Ammon's horn (tissue), 1 donor: ENCODE measurements at regions not wholly inside any gene's neighbourhood (a gene's known extent, or its start where the extent isn't known, plus 50 kb on each side); places are given as distances from the start of the nearest gene placed in this dataset.

ENCODE experiments used
- DNase-seq: peaks from one replicate; pipeline ENCODE4 v3.0.0-alpha.2; 2016; ENCODE audit warnings: low spot score

- DNase-seq, result no peak
Observed at GRCh38 chr2:15765686-15766302, 174.1 kb downstream of the DDX1 start.

GRCh38 chr2:15766303-15766861 lies 174.0 kb upstream of the MYCN start:
- DNase-seq, result no peak

- DNase-seq, result no peak
Observed at GRCh38 chr2:15766911-15767597, 173.3 kb upstream of the MYCN start.

DNA sequence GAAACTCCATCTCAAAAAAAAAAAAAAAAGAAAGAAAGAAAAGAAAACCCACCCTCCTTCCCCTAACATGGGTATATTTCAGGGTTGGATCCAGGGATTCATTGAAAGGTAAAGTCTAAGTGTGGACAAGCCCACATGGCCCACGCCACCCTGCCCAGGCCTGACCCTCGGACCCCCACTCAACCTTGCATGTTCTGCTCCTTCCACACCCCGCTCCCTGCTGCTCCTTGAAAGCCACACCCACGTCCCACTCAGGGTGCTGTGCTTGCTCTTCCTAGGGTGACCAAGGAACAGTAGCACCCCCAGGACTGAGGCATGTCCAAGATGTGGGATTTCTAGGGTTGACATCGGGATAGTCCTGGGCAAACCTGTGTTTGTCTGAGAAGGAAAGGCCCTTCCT lies 172.7 kb upstream of the MYCN start:
- DNase-seq, result no peak

DNA sequence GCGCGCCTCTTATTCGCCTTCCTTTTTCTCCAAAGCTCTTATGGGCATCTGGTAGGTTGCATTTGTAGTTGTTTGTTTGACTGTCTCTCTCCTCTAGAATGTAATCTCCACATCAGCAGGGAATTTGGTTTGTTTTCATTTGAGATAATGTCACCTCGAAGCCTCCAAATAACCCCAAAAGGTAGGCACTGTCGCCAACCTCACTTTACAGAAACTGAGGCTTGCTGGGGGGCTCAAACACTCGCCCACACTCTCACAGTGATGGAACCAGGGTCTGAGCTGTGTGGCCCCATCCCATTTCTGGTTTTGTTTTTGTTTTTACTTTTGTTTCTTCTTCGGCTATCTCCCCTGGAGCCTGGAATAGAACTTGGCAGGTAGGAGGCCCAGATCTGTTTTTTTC lies 172.2 kb upstream of the MYCN start:
- DNase-seq, result no peak

DNA sequence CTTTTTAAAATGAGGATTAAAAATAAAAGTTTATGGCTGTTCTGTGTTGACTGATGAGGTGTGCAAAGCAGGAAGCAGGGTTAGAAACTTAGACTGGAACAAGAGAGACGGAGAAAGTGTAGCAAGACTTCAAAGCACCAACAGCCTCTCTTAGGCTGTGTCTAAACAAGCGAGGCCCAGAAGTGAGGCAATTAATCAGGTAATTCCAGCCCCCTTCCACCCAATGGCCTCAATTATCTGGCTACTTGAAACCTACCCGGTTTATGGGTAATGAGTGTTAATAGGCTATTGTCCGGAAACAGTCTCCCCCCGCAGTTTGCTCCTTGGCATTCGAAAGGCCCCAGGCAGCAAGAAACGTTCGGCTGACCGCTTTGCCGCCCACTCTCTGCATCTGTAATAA lies 171.7 kb upstream of the MYCN start:
- no peak for DNase-seq

GRCh38 chr2:15769235-15769634 lies 171.1 kb upstream of the MYCN start:
- no peak for DNase-seq

GRCh38 chr2:15769676-15770547 lies 170.4 kb upstream of the MYCN start:
- DNase-seq, result no peak

DNA sequence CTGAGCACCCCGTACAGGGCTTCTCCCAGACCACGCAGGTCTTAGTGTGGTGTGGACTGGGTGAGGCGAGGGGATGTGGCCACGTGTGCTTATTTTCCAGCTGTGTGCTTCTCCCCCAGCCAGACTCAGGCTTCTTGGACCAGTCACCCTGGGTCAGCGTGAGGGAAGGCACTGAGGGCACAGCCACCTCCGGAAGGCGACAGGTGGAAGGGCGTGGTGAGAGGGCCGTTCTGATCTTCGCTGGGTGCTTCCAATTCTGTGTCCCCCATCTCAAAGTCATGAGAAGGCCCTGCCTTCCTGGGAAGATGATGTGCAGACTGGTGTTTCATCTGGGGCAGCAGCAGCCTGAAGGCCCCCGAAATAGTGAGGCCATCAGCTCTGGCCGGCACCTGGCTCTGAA lies 169.7 kb upstream of the MYCN start:
- DNase-seq, result no peak

- no peak for DNase-seq
Observed at GRCh38 chr2:15771124-15771523, 169.2 kb upstream of the MYCN start.

DNA sequence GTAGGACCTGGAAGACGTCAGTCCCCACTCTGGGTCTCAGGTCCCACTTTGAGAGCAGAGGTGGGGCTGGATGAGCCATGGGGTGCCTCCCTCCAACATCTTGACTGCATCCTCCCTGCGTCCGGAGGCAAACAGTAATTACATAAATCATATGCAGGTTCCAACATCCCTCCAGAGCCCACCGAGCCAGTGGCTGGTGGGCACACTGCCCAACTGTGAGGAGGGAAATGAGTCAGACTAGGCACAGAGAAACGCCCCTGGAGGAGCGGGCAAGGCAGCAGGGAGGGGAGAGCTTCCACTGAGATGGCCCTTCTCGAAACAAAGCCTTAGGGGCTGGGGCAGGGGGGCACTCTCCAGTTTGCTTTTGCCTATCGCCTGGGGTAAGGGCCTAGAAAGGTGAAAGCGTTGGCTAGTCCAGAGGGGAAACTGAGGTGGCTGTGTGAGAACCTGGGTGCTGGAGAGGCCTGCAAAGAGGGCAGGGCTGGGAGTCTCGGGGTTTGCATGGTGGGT lies 168.2 kb upstream of the MYCN start:
- DNase-seq, result no peak

GRCh38 chr2:15772681-15773080 lies 167.7 kb upstream of the MYCN start:
- no peak for DNase-seq

- DNase-seq, result no peak
Observed at GRCh38 chr2:15773204-15773603, 167.1 kb upstream of the MYCN start.

GRCh38 chr2:15773846-15774245 lies 166.5 kb upstream of the MYCN start:
- DNase-seq, result no peak

DNA sequence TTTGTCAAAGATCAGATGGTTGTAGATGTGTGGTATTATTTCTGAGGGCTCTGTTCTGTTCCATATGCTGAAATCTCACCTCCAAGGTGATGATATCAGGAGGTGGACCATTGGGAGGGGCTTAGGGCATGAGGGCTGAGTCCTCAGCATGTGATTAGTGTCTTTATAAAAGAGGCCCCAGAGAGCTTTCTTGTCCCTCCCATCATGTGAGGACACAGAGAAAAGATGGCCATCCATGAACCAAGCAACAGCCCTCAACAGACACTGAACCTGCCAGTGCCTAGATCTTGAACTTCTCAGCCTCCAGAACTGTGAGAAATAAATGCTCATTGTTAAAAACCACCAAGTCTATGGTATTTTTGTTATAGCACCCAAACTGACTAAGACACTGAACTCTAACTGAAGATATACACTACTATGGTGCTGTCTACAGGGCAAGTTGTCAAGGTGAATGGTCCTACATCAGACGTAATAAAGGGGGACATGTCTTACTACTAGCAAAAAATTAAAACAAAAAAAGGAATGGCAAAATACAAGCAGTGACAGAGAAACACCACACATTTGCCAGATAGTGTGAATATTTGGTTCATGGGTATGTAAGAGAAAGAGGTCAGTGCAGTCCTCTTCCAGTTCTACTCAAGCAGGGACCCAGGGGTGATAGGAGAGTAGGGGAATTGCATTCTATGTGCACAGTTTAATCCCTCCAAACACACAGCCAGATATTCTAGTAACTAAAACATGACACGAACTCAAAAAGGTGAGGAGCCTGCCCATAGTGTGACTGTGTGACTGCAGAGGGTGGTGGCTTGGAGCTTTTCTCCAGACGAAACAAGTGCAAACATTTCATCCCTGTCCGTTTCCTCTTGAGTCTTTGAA lies 164.4 kb upstream of the MYCN start:
- DNase-seq, result no peak

DNA sequence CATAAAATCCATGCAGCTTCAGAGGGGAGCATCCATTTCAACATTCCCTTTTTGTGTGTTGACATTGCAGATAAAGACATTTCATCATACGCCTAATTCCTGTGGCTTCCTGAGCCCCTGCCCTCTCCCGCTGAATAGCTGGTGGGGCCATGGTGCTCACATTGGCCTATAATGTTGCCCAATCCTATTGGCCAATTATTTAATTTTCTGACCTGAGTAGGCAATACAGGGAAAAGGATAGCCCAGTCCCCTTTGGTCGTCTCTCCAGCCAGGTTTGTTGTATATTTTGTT lies 163.8 kb upstream of the MYCN start:
- no peak for DNase-seq

- DNase-seq, result no peak
Observed at GRCh38 chr2:15776992-15777702, 163.2 kb upstream of the MYCN start.

- no peak for DNase-seq
Observed at GRCh38 chr2:15777795-15778371, 162.5 kb upstream of the MYCN start.

- DNase-seq, result no peak
Observed at GRCh38 chr2:15778529-15779219, 161.7 kb upstream of the MYCN start.

DNA sequence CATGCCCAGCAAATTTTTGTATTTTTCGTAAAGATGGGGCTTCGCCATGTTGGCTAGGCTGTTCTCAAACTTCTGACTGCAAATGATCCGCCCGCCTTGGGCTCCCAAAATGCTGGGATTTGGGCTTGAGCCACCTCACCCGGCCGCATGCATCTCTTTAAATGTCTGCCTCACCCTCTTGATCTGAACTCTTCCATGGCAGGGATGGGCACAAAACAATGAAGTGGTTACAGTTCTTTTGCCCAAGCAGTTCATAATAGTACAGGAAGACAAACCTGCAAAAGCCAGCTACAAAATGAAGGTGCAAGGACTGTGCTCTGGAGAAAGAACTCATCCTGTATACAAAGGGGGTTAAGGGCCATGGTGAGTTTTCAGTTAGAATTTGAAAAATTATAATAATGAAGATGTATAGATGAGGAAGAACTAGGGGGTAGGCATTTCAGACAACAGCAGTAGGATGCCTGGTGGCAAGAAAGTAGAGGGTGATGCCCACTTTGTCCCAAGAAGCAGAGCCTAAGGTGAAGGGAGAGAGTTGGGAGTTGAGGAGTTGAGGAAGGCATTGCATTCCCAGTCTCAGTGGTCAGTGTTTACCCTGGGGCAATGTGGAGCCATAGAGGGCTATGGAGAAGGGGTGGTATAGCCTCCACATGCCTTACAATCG lies 160.8 kb upstream of the MYCN start:
- no peak for DNase-seq
